DLD1 (cell line): ENCODE measurements at regions not wholly inside any gene's neighbourhood (a gene's known extent, or its start where the extent isn't known, plus 50 kb on each side); places are given as distances from the start of the nearest gene placed in this dataset.
"Not testable (repeated sequence)": the region's sequence is repeated elsewhere in the genome, so short reads cannot be mapped to it uniquely, and the experiment has no call there.

ENCODE experiments used
- in situ Hi-C: cut with HindIII; loops from 2 replicates; pipeline ENCODE4 v1.10.0; 2017; ENCODE audit warnings: low sequenced_read_pairs

DNA sequence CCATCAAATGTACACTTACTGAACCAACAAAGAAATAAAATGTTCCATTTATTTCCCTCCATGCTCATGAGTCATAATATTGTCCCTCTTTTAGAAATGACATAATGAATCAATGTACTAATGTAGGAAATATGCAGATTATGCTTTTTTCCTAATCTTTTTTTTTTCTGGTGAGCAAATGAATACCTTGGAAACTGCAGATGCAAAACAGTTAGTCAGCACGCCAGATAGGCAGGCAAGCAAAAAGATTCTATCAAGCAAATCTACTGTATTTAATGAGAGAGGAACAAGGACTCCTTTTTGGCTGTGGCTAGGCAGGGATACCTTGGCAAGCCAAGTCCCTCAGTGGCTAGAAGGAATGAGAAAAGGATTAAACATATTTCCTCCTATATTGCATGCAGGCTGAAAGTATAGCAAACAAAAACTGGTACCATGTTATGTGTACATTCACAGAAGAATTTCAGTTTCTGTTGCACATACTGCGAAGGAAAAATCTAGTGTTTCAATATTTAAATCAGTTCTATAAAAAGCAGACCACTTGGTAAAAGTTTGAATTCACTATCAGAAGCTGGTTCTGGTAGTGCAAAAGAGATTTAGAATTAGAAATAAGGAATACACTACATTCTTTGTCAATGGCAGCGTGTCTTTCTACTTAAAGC lies 605.4 kb downstream of the TLE1 start:
- in situ Hi-C loops, result no loop called here

DNA sequence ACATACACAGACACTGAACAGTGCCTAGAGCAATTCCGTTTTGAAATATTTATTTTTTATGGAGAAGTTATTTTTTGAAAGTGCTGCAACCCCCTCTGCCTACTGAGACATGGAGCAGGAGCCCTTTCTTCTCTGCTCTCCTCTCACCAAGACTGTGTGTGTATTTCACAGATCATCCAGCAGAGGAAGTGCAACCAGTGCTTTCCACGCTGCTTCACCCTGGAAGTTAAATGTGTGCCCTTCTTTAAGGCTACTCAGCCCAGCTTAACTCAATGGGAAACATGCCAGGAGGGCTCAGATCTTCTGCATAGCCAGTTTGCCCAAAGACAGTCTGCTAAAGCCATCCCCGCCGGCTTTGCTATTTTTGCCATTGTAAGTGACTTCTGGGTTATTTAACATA lies 606.3 kb downstream of the TLE1 start:
- in situ Hi-C loops, result no loop called here

DNA sequence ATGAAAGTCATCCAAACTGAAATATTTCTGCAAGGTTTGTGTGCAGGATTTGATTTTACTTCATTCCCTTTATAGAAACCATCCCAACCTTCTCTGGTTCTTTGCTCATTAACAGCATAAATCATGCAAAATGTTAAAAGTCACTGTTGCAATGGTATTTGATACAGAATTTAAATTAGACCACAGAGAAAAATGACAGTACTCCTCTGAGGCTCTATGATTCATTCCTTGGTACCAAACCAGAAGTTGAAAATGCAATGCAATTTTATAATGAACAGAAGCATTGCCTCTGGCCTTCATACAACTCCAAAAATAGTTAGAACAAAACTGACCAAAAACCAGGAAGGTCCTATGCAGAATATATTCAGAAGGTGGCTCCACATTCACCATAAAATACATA lies 607.1 kb downstream of the TLE1 start:
- in situ Hi-C loops, result no loop called here

DNA sequence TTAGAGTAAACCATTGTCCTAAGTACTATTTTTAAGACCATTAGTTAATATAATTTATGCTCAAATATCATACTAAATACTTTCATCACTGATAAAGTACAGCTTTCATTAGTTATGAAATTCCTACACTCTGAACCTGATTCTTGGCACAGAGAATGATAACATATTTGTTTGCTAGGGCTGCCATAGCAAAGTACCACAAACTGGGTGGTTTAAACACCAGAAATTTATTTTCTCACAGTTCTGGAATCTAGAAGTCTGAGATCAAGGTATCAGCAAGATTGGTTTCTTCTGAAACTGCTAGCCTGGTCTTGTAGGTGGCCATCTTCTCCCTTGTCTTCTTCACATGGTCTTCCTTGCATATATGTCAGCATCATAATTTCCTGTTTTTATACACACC lies 608.4 kb downstream of the TLE1 start:
- in situ Hi-C loops, result no loop called here

DNA sequence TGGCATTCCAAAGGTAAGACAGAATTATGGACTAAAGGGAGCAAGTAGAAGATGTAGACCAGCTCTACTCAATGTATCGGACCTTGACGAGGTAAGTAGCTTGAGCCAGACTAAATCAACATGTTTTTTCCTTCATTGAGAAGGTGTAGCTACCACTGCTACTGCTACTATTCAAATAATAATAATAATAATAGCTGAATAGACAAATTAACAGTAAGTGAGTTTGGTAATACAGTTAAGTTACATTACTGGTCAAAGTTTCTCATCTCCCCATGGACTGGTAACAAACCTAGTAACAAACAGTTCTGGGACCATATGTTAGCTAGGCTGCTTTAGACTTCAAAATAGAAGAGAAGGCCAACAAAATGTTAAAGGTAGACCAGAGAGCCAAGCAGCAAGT lies 609.2 kb downstream of the TLE1 start:
- in situ Hi-C loops, result no loop called here

DNA sequence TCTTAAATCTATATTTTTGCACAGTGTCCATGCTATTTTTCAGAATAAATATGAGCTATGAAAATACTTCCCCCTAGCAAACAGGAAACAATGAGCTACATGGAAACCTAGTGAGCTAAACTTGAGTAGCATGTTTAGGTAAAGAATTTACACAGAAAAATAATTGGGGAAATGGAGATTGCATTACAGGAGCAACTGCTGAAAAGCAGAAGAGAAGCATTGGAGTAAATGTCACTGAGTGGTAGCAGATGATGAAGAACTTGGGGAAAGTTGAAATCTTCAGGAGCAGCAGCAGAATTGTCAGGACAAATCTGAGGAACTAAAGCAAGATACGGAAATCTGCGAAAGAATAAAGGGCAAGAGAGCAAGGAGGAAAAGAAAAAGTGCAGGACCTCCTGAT lies 610.3 kb downstream of the TLE1 start:
- in situ Hi-C loops, result no loop called here

DNA sequence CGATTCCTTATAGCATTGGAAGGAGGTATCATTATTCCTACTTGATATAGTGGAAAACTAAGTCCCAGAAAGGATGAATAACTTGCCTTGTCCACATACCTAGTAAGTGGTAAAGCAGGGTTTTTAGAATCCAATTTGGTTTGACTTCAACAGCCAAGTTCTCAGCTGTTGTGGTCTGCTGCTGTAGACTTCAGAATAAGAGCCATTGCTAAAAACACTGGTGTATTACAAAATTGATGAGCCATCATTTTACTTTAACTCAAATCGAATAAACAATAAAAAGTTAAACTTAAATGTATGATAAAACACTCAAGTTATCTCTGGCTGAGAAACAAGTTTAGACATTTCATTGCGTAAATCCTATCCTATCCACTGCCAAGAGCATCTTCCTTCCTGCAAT lies 610.8 kb downstream of the TLE1 start:
- in situ Hi-C loops, result no loop called here

DNA sequence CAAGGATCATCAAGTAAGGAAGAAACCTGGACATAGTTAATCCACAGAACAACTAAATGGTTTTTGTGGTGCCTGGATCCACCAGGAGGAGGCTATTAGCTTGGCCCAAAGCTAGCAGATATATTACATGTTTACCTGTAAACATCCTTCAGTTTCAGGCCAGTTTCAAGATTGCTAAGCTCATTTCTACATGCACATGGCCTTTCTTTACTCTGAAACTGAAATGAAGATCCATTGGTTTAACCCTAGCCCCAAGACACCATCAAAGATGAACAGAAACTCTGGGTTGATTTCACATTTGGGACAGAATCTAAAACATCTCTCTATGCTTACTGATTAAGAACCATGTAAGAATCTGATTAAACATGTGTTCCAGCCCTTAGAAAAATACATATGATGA lies 611.8 kb downstream of the TLE1 start:
- in situ Hi-C loops, result no loop called here

DNA sequence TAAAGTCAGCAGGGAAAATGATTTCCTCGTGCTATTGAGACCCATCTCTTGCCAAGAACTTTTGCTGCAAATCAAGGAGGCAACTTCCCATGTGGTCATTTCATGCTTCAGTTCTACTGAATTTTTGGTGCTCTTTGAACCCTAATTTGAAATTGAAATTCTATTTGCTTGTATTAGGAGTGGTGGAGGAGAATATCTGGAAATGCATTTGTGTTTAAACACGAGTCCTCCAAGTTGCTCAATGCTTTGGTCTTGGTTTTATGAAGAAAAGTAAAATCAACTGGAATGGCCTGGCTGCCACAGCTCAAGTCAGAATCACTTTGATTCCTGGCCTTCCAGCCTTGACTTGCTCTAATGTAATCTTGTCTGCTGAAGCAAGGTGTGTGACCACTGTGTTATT lies 613.2 kb downstream of the TLE1 start:
- in situ Hi-C loops, result no loop called here

DNA sequence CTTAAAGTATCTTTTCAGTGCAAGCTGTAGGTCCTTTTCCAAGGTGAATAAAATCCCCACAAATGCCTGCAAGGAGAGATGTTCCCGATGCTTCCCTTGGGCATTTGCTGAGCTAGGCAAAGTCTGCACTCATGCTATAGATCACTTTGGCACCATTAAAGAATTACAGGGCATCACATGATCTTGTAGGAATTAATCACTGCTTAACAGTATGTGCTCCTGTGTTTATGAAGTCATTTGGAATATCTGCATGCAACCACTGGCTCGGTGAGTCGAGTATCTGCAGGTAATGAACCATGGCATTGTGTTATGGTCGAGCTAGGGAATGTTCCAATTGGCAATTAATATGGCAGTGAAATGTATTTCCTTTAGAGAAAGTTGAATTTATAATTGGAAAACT lies 615.1 kb downstream of the TLE1 start:
- in situ Hi-C loops, result no loop called here

DNA sequence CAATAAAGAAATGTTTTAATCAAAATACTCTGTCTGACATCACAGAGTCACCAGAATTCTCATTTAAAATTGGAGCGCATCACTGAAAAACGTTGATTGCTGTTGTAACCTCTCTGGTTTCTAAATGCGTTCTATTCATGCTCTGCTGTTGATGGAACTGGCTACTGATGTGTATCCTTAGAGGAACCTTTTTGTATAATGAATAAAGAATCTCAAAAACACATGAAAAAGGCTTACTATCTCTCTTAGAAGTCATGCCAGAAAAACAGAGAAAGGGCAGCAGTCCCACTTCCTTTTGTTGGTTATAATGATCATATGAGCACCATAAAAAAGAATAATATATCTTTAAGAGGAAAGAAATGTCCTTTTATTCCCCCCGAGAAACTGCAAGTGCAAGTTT lies 615.5 kb downstream of the TLE1 start:
- in situ Hi-C loops, result no loop called here

DNA sequence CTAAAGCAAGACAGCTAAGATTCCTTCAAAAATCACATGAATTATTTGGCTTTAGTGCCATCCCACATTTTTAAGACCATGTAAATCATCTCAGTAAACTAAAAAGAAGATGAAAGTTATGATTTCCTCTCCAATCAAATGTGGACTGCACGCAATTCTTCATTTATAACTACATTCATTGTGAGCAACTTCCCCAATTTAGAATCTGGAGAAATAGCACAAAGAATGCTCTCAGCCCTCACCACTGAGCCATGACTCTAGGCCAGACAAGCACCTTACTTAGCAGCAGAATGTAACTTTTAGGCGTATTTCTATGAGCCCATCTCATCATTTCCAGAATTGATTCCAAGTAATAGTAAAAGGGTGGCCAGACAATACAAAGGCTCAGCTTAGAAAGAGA lies 616.6 kb downstream of the TLE1 start:
- in situ Hi-C loops, result no loop called here

DNA sequence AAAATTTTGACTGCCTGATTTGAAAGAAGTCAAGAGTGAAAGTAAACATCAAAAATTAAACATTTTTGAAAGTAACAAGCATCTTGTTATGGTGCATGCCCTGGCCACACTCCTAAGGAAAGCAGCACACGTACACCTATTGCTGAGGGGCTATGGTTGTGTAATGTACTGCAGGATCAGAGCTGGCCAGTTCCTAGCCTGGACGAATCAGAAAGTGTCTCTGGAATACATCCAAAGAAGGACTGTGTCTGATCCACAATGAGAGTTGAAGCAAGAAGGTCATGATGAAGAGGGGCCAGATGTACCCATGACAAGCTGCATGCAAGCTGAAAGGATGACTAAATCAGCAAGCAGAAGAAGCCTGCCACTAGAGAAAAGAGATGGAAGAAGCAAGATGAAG lies 618.2 kb downstream of the TLE1 start:
- in situ Hi-C loops, result no loop called here

DNA sequence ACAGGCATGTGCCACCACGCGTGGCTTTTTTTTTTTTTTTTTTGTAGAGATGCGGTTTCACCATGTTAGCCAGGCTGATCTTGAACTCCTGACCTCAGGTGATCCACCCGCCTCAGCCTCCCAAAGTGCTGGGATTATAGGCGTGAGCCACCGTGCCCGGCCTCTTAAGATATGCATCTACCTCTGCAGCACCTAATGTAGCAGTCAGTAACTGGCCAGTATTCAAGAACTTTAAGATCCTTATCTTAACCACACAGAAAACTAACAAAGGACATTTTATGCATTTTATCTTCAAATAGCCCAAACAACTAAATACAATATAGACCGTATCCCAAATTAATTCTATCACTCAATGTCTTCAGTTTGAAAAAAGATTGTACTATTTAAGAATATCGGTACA lies 618.7 kb downstream of the TLE1 start:
- in situ Hi-C loops, result no loop called here

DNA sequence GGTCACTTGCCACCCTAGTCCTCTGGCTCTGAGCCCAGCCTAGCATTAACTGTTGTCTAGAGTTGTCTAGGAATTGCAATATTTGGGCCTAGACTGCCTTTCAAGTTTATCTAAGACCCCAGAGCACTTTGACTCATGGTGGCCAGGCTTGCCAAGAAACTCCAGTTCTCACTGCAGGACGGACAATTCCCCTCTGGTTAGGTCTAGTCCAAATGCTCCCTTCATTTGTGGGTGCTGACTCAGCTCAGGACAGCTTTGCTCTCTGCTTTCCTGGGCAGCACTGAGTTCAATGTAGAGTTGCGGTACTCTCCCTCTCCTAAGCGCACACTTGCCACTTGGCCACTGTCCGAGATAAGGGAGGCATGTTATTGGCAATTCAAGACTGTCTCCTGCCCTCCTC lies 619.4 kb downstream of the TLE1 start:
- in situ Hi-C loops, result no loop called here

DNA sequence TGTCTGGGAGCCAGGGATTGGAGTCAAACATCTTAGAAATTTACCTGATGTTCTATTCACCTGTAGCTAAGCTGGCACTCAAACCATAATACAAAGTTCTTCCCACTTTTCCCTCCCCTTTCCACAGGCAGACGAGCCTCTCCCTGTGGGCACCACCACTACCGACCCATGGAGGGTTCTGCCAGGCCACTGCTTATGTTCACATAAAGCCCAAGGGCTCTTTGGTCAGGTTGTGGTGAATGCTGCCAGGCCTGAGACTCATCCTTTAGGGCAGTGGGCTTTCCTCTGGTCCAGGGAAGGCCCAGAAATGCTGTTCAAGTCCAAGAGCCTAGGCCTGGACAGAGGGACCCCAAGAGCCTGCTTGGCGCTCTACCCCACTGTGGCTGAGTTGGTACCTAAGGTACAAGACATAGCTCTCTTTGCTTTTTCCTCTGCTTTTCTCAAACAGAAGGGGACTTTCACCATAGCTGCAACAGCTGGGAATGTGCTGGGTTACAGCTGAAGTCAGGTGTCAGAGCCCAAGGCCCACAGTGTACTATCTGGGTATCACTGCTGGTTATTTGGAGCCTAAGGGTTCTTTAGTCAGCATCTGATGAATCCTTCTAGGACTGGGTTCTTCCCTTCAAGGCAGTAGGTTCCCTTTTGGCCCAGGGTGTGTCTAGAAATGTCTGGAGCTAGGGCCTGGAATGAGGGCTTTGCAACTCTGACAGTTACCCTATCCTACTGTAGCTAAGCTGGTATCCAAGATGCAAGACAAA lies 620.1 kb downstream of the TLE1 start:
- in situ Hi-C loops, result no loop called here

DNA sequence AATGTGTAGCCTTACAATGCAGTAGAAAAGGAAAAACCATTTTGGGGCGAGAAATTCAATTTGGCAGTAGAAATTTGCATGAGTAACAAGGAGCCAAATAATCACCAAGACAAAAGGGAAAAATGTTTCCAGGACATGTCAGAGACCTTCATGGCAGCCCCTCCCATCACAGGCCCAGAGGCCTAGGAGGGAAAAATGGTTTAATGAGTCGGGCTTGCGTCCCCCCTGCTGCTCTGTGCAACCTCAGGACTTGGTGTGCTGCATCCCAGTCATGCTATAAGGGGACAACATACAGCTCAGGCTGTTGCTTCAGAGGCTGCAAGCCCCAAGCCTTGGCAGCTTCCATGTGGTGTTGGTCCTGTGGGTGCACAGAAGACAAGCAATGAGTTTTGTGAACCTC lies 626.4 kb downstream of the TLE1 start:
- in situ Hi-C loops, result not testable (repeated sequence)

DNA sequence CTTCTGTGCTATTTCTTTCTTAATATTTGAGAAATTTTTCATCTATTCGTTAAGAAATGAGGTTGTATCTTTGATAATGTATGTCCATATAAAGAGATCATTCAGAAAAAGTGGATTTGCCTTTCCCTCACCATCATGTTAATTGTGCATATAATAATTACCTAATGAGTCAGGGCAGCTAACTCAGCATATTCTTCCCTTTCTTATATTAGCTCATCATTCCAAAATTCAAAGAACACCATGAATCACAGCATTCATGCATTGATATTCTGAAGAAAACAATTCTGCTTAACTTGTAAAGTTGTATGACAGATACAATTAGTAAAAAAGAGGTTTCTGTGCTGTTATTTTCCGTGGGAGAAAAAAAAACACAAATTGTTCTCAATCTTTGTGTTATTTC lies 630.6 kb downstream of the TLE1 start:
- in situ Hi-C loops, result no loop called here

DNA sequence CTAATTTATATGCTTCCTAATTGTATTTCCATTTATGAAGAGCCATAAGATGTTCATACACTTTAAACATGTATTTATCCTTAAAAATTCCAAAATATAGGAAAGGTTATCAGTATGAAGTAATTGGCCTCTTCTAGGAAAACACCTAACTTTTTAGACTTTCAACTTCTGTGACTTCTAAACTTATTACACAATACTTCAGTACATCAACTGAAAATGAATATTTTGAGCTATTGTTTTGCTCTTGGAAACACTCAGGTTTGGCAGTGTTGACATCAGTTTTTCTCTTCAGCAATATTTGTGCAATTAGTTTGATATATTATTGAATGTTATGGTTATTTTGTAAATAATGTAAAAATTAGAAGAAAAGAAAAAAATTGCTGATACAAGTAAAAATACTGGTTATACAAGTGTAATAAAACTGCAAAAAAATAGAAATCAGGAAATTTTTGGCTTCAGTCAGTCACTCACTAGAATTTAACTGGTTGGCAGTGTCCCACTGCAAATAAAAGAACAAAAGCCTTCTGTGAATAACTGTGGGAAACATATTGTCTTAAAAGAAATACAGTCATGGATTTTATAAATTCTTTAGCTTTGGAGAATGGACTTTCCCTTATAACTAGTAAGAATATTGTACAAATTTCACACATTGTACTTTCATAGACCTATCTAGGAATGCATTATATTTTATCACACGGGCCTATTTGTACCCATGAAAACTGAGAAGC lies 635.9 kb downstream of the TLE1 start:
- in situ Hi-C loops, result no loop called here

DNA sequence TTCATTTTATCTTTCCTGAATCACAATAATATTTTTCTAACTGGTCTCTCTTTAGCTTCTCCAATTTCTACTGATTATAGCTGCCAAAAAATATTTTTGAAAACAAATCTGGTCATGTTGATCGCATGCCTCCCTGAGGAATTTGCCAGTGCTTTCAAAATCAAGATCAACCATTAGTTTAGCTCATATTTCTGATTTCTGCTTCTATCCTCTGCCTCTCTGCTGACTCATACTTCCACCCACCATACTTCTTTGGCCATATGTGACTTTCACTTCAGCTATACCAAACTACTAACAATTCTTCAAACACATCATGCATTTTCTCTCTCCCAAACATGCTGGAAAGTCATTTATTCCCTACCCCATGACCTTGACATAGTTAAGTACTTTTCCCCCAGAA lies 636.5 kb downstream of the TLE1 start:
- in situ Hi-C loops, result no loop called here

DNA sequence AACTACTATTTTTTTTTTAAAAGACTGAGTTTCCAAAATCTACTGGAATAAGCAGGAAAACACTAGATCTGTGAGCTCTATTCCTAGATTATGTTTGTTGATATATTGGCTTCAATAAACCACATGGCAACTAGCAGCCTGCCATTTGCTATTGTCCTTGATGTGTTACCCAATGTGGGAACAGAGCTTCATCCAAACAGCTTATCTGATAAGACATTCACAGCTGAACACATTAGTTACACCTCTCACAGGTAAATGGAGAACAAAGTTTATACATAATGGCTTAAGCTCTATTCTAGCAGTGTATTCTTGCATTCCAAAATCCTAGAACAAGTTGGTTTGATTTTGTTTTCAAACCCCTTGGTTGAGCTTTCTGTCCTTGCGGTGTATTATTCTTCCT lies 642.1 kb downstream of the TLE1 start:
- in situ Hi-C loops, result no loop called here

DNA sequence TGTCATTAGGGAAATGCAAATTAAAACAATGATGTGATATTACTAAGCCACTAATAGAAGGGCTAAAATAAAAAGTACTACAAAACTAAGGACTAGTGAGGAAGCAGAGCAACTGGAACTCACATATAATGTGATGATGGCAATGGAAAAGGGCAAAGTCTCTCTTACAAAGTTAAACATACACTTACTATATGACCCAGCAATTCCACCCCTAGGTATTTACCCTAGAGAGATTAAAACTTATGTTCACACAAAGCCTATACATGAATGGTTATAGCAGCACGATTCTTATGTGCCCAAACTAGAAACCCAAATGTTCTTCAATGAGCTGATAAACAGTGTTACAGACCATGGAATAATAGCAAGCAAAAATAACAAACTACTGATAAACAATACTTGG lies 643.7 kb downstream of the TLE1 start:
- in situ Hi-C loops, result no loop called here
